Spleen (tissue), 7 donors: ENCODE measurements at regions not wholly inside any gene's neighbourhood (a gene's known extent, or its start where the extent isn't known, plus 50 kb on each side); places are given as distances from the start of the nearest gene placed in this dataset.

Experiments
- CTCF ChIP-seq, 11 experiments: fragments of 200-600 bp in 7 of 11; fragments of 450-650 bp in 4 of 11; sonication (generic) in 4 of 11; IDR thresholded peaks in 8 of 11; conservative IDR thresholded peaks in 3 of 11; 1 replicate in 7 of 11; 2 replicates in 4 of 11; pipeline versions ENCODE4 v1.4.0 to v1.8.0; 2016 to 2021; ENCODE audit warnings: antibody characterized with exemption in 11 of 11, inconsistent platforms in 4 of 11, mild to moderate bottlenecking in 1 of 11
- POLR2A ChIP-seq, 3 donors: fragments of 450-650 bp; IDR thresholded peaks; one replicate each; pipeline ENCODE4 v1.5.1; 2017; ENCODE audit warnings: antibody characterized with exemption in 3 of 3, mild to moderate bottlenecking in 1 of 3
- donor health status: DM: no; HTN: no; CAD: no; lungs with moderate emphysema.
- donor health status: DM: no; HTN: no; CAD: no.
- donor health status: DM: no; HTN: no; CAD: no.

DNA sequence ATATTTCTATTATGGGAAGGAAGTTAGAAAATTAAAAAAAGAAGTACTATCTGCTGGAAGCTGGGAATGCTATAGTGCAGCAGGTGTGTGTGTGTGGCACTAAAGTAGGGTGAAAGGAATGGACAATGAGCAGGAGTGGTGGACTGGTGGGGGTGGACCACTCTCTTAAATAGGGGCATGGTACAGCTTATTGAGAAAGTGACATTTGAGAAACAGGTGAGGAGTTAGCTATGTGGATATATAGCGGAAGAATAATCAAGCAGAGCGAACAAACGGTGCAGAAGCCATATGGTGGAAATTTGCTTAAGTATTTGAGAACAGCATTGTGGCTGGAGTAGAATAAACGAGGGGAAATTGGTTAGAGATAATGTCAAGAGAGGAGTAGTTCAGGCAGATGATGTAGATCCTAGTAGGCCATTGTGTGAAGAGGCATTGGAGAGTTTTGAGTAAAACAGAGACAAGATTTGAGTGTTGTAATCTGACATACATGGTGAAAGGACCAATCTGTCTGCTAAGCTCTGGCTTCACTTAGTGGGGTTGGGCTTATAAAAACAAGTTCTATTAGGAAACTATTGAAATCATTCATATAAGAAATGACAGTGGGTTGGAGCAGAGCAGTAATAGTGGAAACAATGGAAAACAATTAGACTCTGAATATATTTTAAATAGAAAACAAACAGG, 149.2 kb upstream of the SYT10 start:
- TF ChIP-seq CTCF (IDR thresholded peaks at IDR 0.05 in 8 of 11, conservative IDR thresholded peaks at IDR 0.05 in 3 of 11) (no peak), POLR2A (IDR thresholded peaks at IDR 0.05) (no peak)
